ENCODE measurements at regions not wholly inside any gene's neighbourhood (a gene's known extent, or its start where the extent isn't known, plus 50 kb on each side); places are given as distances from the start of the nearest gene placed in this dataset.

DNA sequence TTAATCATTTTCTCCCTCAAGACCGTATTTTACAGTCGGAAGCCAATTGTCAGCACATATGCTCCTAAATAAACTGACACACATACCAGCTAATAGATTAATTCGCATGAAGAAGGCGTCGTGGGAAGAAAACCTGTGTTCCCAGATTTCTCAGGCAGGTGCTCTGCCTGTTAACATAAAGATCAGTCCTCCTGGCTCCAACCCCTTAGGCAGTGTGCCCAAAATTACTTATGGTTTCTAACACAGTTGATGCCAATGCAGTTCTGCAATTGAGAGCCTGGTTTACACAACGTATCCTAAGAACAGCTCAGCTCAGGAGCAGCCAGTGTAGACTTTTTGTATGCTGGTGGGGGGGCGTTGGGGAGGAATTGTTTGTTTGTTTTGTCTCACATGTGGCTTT is 208.3 kb downstream of the ENC1 start:
- intact Hi-C loops (cut with micrococcal nuclease; ENCODE audit: unreplicated experiment) = no loop called here
- FAIRE-seq = no peak
- no peaks in the 10 kb centered on the region for H3K27me3 ChIP-seq (replicated peaks in 1 of 2; ENCODE audit: control insufficient read depth in 2 of 2, insufficient read depth in 2 of 2, low read length in 1 of 2)
- 42% methylated on average over 7 of the region's 7 CpGs for WGBS (ENCODE audit: insufficient coverage, insufficient replicate concordance, low lambda C conversion rate, missing lambda C conversion rate)
- H3K4me3 ChIP-seq = no peak overlapping the region
- no peaks in the 10 kb centered on the region for H3K79me2 ChIP-seq (ENCODE audit: control insufficient read depth, insufficient read depth, low read length)
- ChIA-PET CTCF (interaction anchor here (1.1 kb wide), 1 partner anchor 208 kb away, joined by 3 read pairs; the partner anchor contains the start of gene ENC1), POLR2A (interaction anchor here (1.2 kb wide), 1 partner anchor 15 kb away, joined by 3 read pairs; no protein-coding TSS in a partner anchor), RAD21 (ENCODE audit: unreplicated experiment) (interaction anchor here (0.8 to 2.3 kb wide), 3 partner anchors 11 to 60 kb away, joined by 3 to 7 read pairs (median 3); no protein-coding TSS in a partner anchor), SMC1A (ENCODE audit: uncharacterized antibody, unreplicated experiment) (interaction anchor here (1.2 to 1.5 kb wide), 2 partner anchors 34 to 59 kb away, joined by 3 read pairs; no protein-coding TSS in a partner anchor)
- H3K27ac ChIP-seq (ENCODE audit: control insufficient read depth, insufficient read depth) = no peak overlapping the region
- no peak overlapping the region for H2AFZ ChIP-seq (ENCODE audit: control insufficient read depth, low read depth, low read length)
- no peaks in the 10 kb centered on the region; the same call in 2 of the 3 replicates for H3K9me3 ChIP-seq (replicated peaks; ENCODE audit: control insufficient read depth, insufficient read depth, low read length)
- no peak for TF ChIP-seq ZNF217 (IDR thresholded peaks at IDR 0.05)
- no peak overlapping the region for H3K4me2 ChIP-seq (ENCODE audit: control insufficient read depth, insufficient read depth)
- no TSS peak for BruUV-seq (replicated peaks)
- peaks cover 6% of the 10 kb centered on the region for H3K4me1 ChIP-seq (ENCODE audit: control insufficient read depth, insufficient read depth, low read length)
- no peak for ATAC-seq
- no peak overlapping the region for H3K9ac ChIP-seq (ENCODE audit: control insufficient read depth, insufficient read depth, low read length)
- in situ Hi-C loops (cut with MboI) = no loop called here
- no peaks in the 10 kb centered on the region for H3K36me3 ChIP-seq (ENCODE audit: control insufficient read depth in 2 of 2, insufficient read depth in 2 of 2, low read length in 1 of 2)
- no peak for DNase-seq (ENCODE audit: low read depth, low spot score)
- H4K20me1 ChIP-seq (ENCODE audit: control insufficient read depth, insufficient read depth) = no peaks in the 10 kb centered on the region

DNA sequence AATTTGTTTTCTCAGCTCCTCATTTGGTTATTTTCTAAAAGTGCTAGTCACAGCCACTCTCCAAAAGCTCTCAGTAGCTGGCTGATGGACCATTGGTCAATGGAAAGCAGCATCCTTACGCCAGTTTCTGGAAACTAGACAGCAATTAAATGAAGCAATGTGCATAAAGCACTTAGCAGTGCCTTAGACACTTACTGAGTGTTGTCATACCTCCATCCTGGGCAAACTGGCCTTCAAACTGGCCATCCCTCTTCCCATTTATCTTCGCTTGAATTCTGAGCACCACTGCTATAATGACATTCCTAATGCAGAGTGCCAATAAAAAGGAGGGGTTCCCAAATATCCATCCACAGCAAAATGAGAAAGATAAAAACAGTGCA is 209.2 kb downstream of the ENC1 start:
- no TSS peak for BruUV-seq (replicated peaks)
- peaks cover 6% of the 10 kb centered on the region for H3K4me1 ChIP-seq (ENCODE audit: control insufficient read depth, insufficient read depth, low read length)
- no peak overlapping the region for H2AFZ ChIP-seq (ENCODE audit: control insufficient read depth, low read depth, low read length)
- no peaks in the 10 kb centered on the region for H3K27me3 ChIP-seq (replicated peaks in 1 of 2; ENCODE audit: control insufficient read depth in 2 of 2, insufficient read depth in 2 of 2, low read length in 1 of 2)
- no peak overlapping the region for H3K9ac ChIP-seq (ENCODE audit: control insufficient read depth, insufficient read depth, low read length)
- RAD21 ChIA-PET (ENCODE audit: unreplicated experiment) = interaction anchor here (1.0 kb wide), 1 partner anchor 201 kb away, joined by 3 read pairs; no protein-coding TSS in a partner anchor
- POLR2A ChIA-PET = no interaction called here
- no peaks in the 10 kb centered on the region for H3K79me2 ChIP-seq (ENCODE audit: control insufficient read depth, insufficient read depth, low read length)
- ATAC-seq = no peak
- H3K4me3 ChIP-seq = no peak overlapping the region
- H3K36me3 ChIP-seq (ENCODE audit: control insufficient read depth in 2 of 2, insufficient read depth in 2 of 2, low read length in 1 of 2) = no peaks in the 10 kb centered on the region
- intact Hi-C loops (cut with micrococcal nuclease; ENCODE audit: unreplicated experiment) (no loop called here), in situ Hi-C loops (cut with MboI) (no loop called here)
- FAIRE-seq = no peak
- SMC1A ChIA-PET (ENCODE audit: uncharacterized antibody, unreplicated experiment) = interaction anchor here (1.4 to 2.1 kb wide), 3 partner anchors 12 to 22 kb away, joined by 4 to 8 read pairs (median 7); no protein-coding TSS in a partner anchor
- no peak overlapping the region for H3K4me2 ChIP-seq (ENCODE audit: control insufficient read depth, insufficient read depth)
- no peak overlapping the region for H3K27ac ChIP-seq (ENCODE audit: control insufficient read depth, insufficient read depth)
- H3K9me3 ChIP-seq (replicated peaks; ENCODE audit: control insufficient read depth, insufficient read depth, low read length) = no peaks in the 10 kb centered on the region; the same call in 2 of the 3 replicates
- WGBS (ENCODE audit: insufficient coverage, insufficient replicate concordance, low lambda C conversion rate, missing lambda C conversion rate) = 23% methylated on average over 2 of the region's 2 CpGs
- CTCF ChIA-PET = interaction anchor here (1.1 to 1.4 kb wide), 3 partner anchors 12 to 218 kb away, joined by 3 to 4 read pairs (median 4); no protein-coding TSS in a partner anchor
- no peak for DNase-seq (ENCODE audit: low read depth, low spot score)
- H4K20me1 ChIP-seq (ENCODE audit: control insufficient read depth, insufficient read depth) = no peaks in the 10 kb centered on the region
- TF ChIP-seq YBX1 (IDR thresholded peaks at IDR 0.05) = no peak
- TF ChIP-seq, protein P1, sequence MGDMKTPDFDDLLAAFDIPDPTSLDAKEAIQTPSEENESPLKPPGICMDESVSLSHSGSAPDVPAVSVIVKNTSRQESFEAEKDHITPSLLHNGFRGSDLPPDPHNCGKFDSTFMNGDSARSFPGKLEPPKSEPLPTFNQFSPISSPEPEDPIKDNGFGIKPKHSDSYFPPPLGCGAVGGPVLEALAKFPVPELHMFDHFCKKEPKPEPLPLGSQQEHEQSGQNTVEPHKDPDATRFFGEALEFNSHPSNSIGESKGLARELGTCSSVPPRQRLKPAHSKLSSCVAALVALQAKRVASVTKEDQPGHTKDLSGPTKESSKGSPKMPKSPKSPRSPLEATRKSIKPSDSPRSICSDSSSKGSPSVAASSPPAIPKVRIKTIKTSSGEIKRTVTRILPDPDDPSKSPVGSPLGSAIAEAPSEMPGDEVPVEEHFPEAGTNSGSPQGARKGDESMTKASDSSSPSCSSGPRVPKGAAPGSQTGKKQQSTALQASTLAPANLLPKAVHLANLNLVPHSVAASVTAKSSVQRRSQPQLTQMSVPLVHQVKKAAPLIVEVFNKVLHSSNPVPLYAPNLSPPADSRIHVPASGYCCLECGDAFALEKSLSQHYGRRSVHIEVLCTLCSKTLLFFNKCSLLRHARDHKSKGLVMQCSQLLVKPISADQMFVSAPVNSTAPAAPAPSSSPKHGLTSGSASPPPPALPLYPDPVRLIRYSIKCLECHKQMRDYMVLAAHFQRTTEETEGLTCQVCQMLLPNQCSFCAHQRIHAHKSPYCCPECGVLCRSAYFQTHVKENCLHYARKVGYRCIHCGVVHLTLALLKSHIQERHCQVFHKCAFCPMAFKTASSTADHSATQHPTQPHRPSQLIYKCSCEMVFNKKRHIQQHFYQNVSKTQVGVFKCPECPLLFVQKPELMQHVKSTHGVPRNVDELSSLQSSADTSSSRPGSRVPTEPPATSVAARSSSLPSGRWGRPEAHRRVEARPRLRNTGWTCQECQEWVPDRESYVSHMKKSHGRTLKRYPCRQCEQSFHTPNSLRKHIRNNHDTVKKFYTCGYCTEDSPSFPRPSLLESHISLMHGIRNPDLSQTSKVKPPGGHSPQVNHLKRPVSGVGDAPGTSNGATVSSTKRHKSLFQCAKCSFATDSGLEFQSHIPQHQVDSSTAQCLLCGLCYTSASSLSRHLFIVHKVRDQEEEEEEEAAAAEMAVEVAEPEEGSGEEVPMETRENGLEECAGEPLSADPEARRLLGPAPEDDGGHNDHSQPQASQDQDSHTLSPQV (IDR thresholded peaks at IDR 0.05) = no peak
- no peak for TF ChIP-seq EED (IDR thresholded peaks at IDR 0.05; ENCODE audit: low read depth)
- no peak for TF ChIP-seq MXI1 (IDR thresholded peaks at IDR 0.05; ENCODE audit: low read depth, low read length)
- TF ChIP-seq SMAD5 (IDR thresholded peaks at IDR 0.05; ENCODE audit: low read depth) = no peak
- TF ChIP-seq CHD2 (IDR thresholded peaks at IDR 0.05; ENCODE audit: borderline replicate concordance, low read depth, low read length) = no peak
- no peak for TF ChIP-seq EZH2 (IDR thresholded peaks at IDR 0.05; ENCODE audit: borderline replicate concordance, control insufficient read depth, low read depth, low read length)
- no peak for TF ChIP-seq MEF2B (IDR thresholded peaks at IDR 0.05; ENCODE audit: partially characterized antibody, poor library complexity, severe bottlenecking)
- no peak for TF ChIP-seq NRF1 (conservative IDR thresholded peaks at IDR 0.05; ENCODE audit: low read depth, low read length)
- no peak for TF ChIP-seq NR2C1 (IDR thresholded peaks at IDR 0.05)
- TF ChIP-seq CEBPB (IDR thresholded peaks at IDR 0.05; ENCODE audit: borderline replicate concordance in 1 of 2, low read depth in 2 of 2, low read length in 2 of 2) = no peak
